Kidney (tissue), 13 donors: ENCODE measurements at regions not wholly inside any gene's neighbourhood (a gene's known extent, or its start where the extent isn't known, plus 50 kb on each side); places are given as distances from the start of the nearest gene placed in this dataset.

ENCODE experiments used
- DNase-seq, 5 donors: peaks; one replicate each; pipeline ENCODE4 v3.0.0-alpha.2; 2013 to 2020
- FAIRE-seq: peaks from 2 replicates; lab custom pipeline; 2012; peaks lifted over from hg19 to GRCh38; lab: Jason Lieb, UNC
- H3K27ac ChIP-seq, 2 donors: one replicate each; pipeline ENCODE4 v1.7.0; 2013; ENCODE audit warnings: low read depth in 2 of 2, low read length in 2 of 2, inconsistent platforms in 1 of 2
- H3K27me3 ChIP-seq: one replicate; pipeline ENCODE4 v1.7.1; 2013; ENCODE audit warnings: low read length, inconsistent platforms; ENCODE audit not compliant: control insufficient read depth, insufficient read depth
- H3K36me3 ChIP-seq, 3 donors: one replicate each; pipeline versions ENCODE4 v1.7.0 to v1.7.1; 2013; ENCODE audit warnings: low read length in 3 of 3, control low read depth in 1 of 3, inconsistent platforms in 1 of 3; ENCODE audit not compliant: insufficient read depth in 3 of 3, control insufficient read depth in 2 of 3
- H3K4me1 ChIP-seq, 3 donors: one replicate each; pipeline versions ENCODE4 v1.7.0 to v1.7.1; 2013; ENCODE audit warnings: low read length in 3 of 3, inconsistent platforms in 1 of 3, low read depth in 1 of 3; ENCODE audit not compliant: control insufficient read depth in 2 of 3, insufficient read depth in 2 of 3
- H3K4me3 ChIP-seq, 3 donors: one replicate each; pipeline versions ENCODE4 v1.7.0 to v1.8.1; 2013; ENCODE audit warnings: low read length in 3 of 3, control low read depth in 1 of 3, inconsistent platforms in 1 of 3
- H3K9ac ChIP-seq, 3 donors: one replicate each; pipeline versions ENCODE4 v1.7.0 to v1.7.1; 2013; ENCODE audit warnings: low read length in 3 of 3, control low read depth in 1 of 3, inconsistent platforms in 1 of 3
- H3K9me3 ChIP-seq, 3 donors: one replicate each; pipeline versions ENCODE4 v1.7.0 to v1.7.1; 2013; ENCODE audit warnings: low read length in 3 of 3, control low read depth in 1 of 3, inconsistent platforms in 1 of 3; ENCODE audit not compliant: control insufficient read depth in 2 of 3, insufficient read depth in 1 of 3
- intact Hi-C: fragments of 100-400 bp; cut with DNase I; formaldehyde crosslinking; loops from one replicate; pipeline ENCODE4 v1.11.1; 2022
- TF ChIP-seq, protein P1 (sequence below): IDR thresholded peaks from 3 replicates; pipeline ENCODE4 v1.5.1; 2012; ENCODE audit warnings: mild to moderate bottlenecking, moderate library complexity, borderline replicate concordance; ENCODE audit not compliant: insufficient read depth; ENCODE audit errors: extremely low read depth
- donor health status: control.
- donor health status: control.
- donor health status: control.
- donor health status: control.
- donor health status: control.
- donor health status: DM: yes; HTN: yes; CAD: no.
- donor health status: Normal renal cell carcinoma (clear cell type).

DNA sequence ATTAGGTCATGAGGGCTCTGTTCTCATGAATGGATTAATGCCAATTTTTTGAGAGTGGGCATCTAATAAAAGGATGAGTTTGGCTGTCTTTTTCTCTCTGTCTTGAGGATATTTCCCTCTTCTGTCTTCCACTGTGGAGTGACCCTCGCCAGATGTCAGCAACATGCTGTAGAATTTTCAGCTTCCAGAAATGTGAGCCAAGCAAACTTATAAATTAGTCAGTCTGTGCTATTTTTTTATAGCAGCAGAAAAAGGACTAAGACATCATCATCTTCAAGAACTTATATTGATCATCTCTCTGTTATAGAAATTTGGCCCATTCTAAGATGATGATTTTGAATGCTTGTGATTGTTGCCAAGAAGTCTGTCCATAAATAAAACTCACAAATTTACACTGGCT, 431.4 kb downstream of the FGF9 start:
- no peak for DNase-seq

DNA sequence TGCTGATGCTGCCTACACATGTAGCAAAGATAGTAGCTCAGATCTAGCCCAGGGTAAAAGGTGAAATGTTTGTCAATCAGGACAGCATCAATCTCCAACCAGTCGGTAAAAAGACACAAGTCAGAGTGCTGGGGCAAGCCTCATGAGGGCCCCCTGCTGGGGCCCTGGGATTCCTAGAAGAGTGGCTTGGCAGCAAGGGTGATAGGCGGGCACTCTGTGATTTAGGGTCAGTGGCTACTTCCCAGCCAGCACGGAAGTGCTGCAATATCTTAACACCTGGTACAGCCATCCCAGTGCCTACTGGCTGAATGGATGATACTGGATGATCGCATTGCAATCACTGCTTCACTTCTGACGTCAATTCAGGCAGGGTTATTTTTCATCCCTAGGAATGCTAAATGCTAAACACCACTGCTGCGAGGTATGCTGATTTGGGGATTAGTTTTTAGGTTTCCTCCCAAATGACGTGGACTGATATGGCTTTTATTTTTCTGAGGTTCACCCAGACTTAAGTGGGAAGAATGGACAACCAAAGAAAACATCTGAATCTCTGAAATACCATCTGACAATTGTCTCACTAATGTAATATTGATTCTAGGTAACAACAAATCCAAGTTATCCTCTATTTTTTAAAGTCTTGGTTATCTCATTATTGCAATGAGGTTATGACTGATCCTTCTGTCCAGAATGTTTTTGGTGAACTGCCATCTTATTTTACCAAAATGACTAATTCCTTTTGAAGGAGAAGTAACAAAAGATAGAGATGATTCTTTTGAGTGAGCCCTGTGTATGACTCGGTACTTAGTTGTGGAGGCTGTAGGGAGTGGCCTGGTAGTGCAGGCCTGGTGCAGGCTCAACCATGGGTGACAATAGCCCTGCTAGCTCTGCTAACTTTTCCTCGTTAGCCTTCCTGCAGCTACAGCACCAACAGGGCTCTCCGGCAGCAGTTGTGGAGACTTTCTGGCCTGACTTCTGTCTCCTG, 432.5 kb downstream of the FGF9 start:
- Histone ChIP-seq H3K4me1 (no peaks in the 10 kb centered on the region), H3K36me3 (no peaks in the 10 kb centered on the region), H3K27ac (no peak overlapping the region), H3K4me3 (no peak overlapping the region), H3K9me3 (no peaks in the 10 kb centered on the region), H3K27me3 (peaks cover 2% of the 10 kb centered on the region), H3K9ac (no peak overlapping the region)
- DNase-seq (no peak), FAIRE-seq (no peak)
- intact Hi-C loops, result no loop called here
- TF ChIP-seq, protein P1, sequence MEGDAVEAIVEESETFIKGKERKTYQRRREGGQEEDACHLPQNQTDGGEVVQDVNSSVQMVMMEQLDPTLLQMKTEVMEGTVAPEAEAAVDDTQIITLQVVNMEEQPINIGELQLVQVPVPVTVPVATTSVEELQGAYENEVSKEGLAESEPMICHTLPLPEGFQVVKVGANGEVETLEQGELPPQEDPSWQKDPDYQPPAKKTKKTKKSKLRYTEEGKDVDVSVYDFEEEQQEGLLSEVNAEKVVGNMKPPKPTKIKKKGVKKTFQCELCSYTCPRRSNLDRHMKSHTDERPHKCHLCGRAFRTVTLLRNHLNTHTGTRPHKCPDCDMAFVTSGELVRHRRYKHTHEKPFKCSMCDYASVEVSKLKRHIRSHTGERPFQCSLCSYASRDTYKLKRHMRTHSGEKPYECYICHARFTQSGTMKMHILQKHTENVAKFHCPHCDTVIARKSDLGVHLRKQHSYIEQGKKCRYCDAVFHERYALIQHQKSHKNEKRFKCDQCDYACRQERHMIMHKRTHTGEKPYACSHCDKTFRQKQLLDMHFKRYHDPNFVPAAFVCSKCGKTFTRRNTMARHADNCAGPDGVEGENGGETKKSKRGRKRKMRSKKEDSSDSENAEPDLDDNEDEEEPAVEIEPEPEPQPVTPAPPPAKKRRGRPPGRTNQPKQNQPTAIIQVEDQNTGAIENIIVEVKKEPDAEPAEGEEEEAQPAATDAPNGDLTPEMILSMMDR, result no peak

More for the DNA sequence above, 431.4 kb downstream of the FGF9 start:
- Histone ChIP-seq H3K9ac (no peak overlapping the region), H3K9me3 (no peaks in the 10 kb centered on the region), H3K4me1 (no peaks in the 10 kb centered on the region), H3K36me3 (no peaks in the 10 kb centered on the region), H3K4me3 (no peak overlapping the region), H3K27ac (no peak overlapping the region), H3K27me3 (peaks cover 2% of the 10 kb centered on the region)
- no peak for FAIRE-seq
- intact Hi-C loops, result no loop called here
- TF ChIP-seq, protein P1, result no peak

DNA sequence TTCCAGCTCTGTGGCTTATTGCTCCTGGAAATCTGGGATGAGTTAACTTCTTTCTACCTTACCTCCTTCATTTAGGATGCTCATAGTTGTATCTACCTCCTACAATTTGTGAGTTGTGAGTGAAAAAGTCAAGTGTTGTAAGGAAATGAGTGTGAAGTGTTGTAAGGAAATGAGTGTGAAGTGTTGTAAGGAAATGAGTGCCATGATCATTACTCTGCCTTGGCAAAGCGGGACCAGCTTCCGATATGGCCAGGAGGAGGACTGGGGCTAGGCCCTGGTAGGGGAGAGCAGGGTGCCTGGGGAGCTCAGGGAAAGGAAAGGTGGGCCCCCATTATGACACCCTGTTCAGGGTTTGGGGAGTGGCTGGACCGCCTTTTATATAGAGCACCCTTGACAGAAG, 435.2 kb downstream of the FGF9 start:
- H3K9ac ChIP-seq, result no peak overlapping the region
- TF ChIP-seq, protein P1, result no peak
- FAIRE-seq (no peak), DNase-seq (no peak)
- intact Hi-C loops, result no loop called here
- H3K27ac ChIP-seq, result no peak overlapping the region
- H3K4me3 ChIP-seq, result no peak overlapping the region
- H3K9me3 ChIP-seq, result no peaks in the 10 kb centered on the region
- peaks cover 3% of the 10 kb centered on the region for H3K27me3 ChIP-seq
- no peaks in the 10 kb centered on the region for H3K4me1 ChIP-seq
- no peaks in the 10 kb centered on the region for H3K36me3 ChIP-seq
